Glutamatergic neuron (in vitro differentiated cells): ENCODE measurements at regions not wholly inside any gene's neighbourhood (a gene's known extent, or its start where the extent isn't known, plus 50 kb on each side); places are given as distances from the start of the nearest gene placed in this dataset.
"Not testable (repeated sequence)": the region's sequence is repeated elsewhere in the genome, so short reads cannot be mapped to it uniquely, and the experiment has no call there.

Source experiments
- DNase-seq: peaks from one replicate; pipeline ENCODE4 v3.0.0; 2022
- H3K27ac Mint-ChIP-seq: one replicate; pipeline ENCODE4 v1.8.0; 2020; ENCODE audit warnings: mild to moderate bottlenecking, mixed read lengths, inconsistent platforms; ENCODE audit not compliant: unreplicated experiment
- H3K27me3 Mint-ChIP-seq: one replicate; pipeline ENCODE4 v1.8.0; 2020; ENCODE audit warnings: mild to moderate bottlenecking, moderate library complexity, mixed read lengths, inconsistent platforms; ENCODE audit not compliant: unreplicated experiment
- H3K36me3 Mint-ChIP-seq: one replicate; pipeline ENCODE4 v1.8.0; 2020; ENCODE audit warnings: mild to moderate bottlenecking, mixed read lengths, inconsistent platforms; ENCODE audit not compliant: unreplicated experiment
- H3K4me1 Mint-ChIP-seq: one replicate; pipeline ENCODE4 v1.8.0; 2020; ENCODE audit warnings: mild to moderate bottlenecking, low read depth, mixed read lengths, inconsistent platforms; ENCODE audit not compliant: unreplicated experiment
- H3K4me3 Mint-ChIP-seq: one replicate; pipeline ENCODE4 v1.8.0; 2020; ENCODE audit warnings: mild to moderate bottlenecking, mixed read lengths, inconsistent platforms; ENCODE audit not compliant: unreplicated experiment
- H3K9me3 Mint-ChIP-seq: one replicate; pipeline ENCODE4 v1.8.0; 2020; ENCODE audit warnings: mild to moderate bottlenecking, moderate library complexity, mixed read lengths, inconsistent platforms; ENCODE audit not compliant: unreplicated experiment
- CTCF ChIP-seq: fragments of 200-600 bp; sonication (generic); IDR thresholded peaks from one replicate; pipeline ENCODE4 v1.5.0; 2021; ENCODE audit not compliant: partially characterized antibody, unreplicated experiment

- Mint-ChIP-seq H3K9me3 (no peaks in the 10 kb centered on the region), H3K27me3 (no peaks in the 10 kb centered on the region), H3K36me3 (no peaks in the 10 kb centered on the region), H3K4me1 (no peaks in the 10 kb centered on the region), H3K4me3 (no peak overlapping the region), H3K27ac (no peak overlapping the region)
- TF ChIP-seq CTCF = no peak
- DNase-seq = no peak
Observed at GRCh38 chr13:54775501-54776191, 1747.0 kb downstream of the OLFM4 start.

- Mint-ChIP-seq H3K4me1 (no peaks in the 10 kb centered on the region), H3K27ac (no peak overlapping the region), H3K27me3 (no peaks in the 10 kb centered on the region), H3K4me3 (no peak overlapping the region), H3K36me3 (no peaks in the 10 kb centered on the region), H3K9me3 (no peaks in the 10 kb centered on the region)
- TF ChIP-seq CTCF = no peak
- DNase-seq = no peak
Observed at GRCh38 chr13:54787754-54788153, 1759.1 kb downstream of the OLFM4 start.

- H3K27me3 Mint-ChIP-seq = no peaks in the 10 kb centered on the region
- no peak for TF ChIP-seq CTCF
- H3K4me3 Mint-ChIP-seq = no peak overlapping the region
- H3K27ac Mint-ChIP-seq = no peak overlapping the region
- no peaks in the 10 kb centered on the region for H3K4me1 Mint-ChIP-seq
- no peaks in the 10 kb centered on the region for H3K36me3 Mint-ChIP-seq
- no peaks in the 10 kb centered on the region for H3K9me3 Mint-ChIP-seq
- no peak for DNase-seq
Observed at GRCh38 chr13:54799621-54800226, 1771.1 kb downstream of the OLFM4 start.

- TF ChIP-seq CTCF = no peak
- H3K27ac Mint-ChIP-seq = no peak overlapping the region
- H3K36me3 Mint-ChIP-seq = no peaks in the 10 kb centered on the region
- H3K9me3 Mint-ChIP-seq = no peaks in the 10 kb centered on the region
- H3K4me3 Mint-ChIP-seq = no peak overlapping the region
- H3K4me1 Mint-ChIP-seq = no peaks in the 10 kb centered on the region
- no peaks in the 10 kb centered on the region for H3K27me3 Mint-ChIP-seq
- DNase-seq = no peak
Observed at GRCh38 chr13:54802226-54802625, 1773.6 kb downstream of the OLFM4 start.

GRCh38 chr13:54805743-54806142, 1777.1 kb downstream of the OLFM4 start:
- TF ChIP-seq CTCF = no peak
- H3K36me3 Mint-ChIP-seq = no peaks in the 10 kb centered on the region
- H3K9me3 Mint-ChIP-seq = no peaks in the 10 kb centered on the region
- DNase-seq = no peak
- no peaks in the 10 kb centered on the region for H3K4me1 Mint-ChIP-seq
- H3K27me3 Mint-ChIP-seq = no peaks in the 10 kb centered on the region
- no peak overlapping the region for H3K4me3 Mint-ChIP-seq
- no peak overlapping the region for H3K27ac Mint-ChIP-seq

- not testable (repeated sequence) for H3K4me1 Mint-ChIP-seq, DNase-seq, H3K27me3 Mint-ChIP-seq, H3K36me3 Mint-ChIP-seq, H3K9me3 Mint-ChIP-seq, H3K27ac Mint-ChIP-seq, H3K4me3 Mint-ChIP-seq
Observed at GRCh38 chr13:54821938-54822470, 1793.4 kb downstream of the OLFM4 start.

- H3K9me3 Mint-ChIP-seq, DNase-seq, H3K27ac Mint-ChIP-seq, H3K36me3 Mint-ChIP-seq, H3K27me3 Mint-ChIP-seq, H3K4me1 Mint-ChIP-seq, H3K4me3 Mint-ChIP-seq: not testable (repeated sequence)
Observed at GRCh38 chr13:54829391-54830068, 1800.9 kb downstream of the OLFM4 start.
